ENCODE measurements at regions not wholly inside any gene's neighbourhood (a gene's known extent, or its start where the extent isn't known, plus 50 kb on each side); places are given as distances from the start of the nearest gene placed in this dataset.

DNA sequence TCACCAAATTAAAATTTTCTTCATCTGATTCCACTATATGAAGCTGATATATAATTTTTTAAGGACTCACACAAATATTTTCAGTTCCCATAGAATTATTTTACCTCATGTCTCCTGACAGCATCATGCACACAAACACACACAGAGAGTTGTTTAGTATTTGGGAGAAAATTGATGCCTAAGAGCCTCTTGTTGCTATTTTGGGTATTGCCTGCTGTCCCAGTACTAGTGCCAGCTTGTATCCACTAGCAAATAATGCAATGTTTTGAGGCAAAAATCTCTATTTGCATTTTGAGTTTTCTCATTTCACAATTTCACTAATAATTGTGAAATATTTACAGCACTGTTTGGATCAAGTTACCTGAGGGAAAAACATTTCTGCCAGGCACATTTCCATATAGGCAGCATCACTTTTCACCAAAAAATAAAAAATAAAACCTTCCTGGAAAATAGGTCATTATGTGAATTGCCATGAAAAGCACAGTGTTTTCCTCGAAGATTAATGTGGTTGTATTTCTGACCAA is 328.2 kb downstream of the KCNJ3 start:
- Histone ChIP-seq H3K27me3 (no peaks in the 10 kb centered on the region), H3K4me1 (no peaks in the 10 kb centered on the region), H3K9me3 (no peaks in the 10 kb centered on the region), H3K4me3 (no peak overlapping the region), H3K36me3 (no peaks in the 10 kb centered on the region), H3K27ac (no peak overlapping the region)
- WGBS (ENCODE audit: insufficient coverage, low coverage, low lambda C conversion rate, missing lambda C conversion rate) = 38% methylated on average over 1 of the region's 1 CpG
- DNase-seq (no peak), ATAC-seq (peak in 1 of 4 donors; percentile 41)
- intact Hi-C loops (cut with DNase I) = no loop called here
- no peak for TF ChIP-seq POLR2A (IDR thresholded peaks at IDR 0.05)
- TF ChIP-seq, protein P1, sequence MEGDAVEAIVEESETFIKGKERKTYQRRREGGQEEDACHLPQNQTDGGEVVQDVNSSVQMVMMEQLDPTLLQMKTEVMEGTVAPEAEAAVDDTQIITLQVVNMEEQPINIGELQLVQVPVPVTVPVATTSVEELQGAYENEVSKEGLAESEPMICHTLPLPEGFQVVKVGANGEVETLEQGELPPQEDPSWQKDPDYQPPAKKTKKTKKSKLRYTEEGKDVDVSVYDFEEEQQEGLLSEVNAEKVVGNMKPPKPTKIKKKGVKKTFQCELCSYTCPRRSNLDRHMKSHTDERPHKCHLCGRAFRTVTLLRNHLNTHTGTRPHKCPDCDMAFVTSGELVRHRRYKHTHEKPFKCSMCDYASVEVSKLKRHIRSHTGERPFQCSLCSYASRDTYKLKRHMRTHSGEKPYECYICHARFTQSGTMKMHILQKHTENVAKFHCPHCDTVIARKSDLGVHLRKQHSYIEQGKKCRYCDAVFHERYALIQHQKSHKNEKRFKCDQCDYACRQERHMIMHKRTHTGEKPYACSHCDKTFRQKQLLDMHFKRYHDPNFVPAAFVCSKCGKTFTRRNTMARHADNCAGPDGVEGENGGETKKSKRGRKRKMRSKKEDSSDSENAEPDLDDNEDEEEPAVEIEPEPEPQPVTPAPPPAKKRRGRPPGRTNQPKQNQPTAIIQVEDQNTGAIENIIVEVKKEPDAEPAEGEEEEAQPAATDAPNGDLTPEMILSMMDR (IDR thresholded peaks at IDR 0.05) = no peak

DNA sequence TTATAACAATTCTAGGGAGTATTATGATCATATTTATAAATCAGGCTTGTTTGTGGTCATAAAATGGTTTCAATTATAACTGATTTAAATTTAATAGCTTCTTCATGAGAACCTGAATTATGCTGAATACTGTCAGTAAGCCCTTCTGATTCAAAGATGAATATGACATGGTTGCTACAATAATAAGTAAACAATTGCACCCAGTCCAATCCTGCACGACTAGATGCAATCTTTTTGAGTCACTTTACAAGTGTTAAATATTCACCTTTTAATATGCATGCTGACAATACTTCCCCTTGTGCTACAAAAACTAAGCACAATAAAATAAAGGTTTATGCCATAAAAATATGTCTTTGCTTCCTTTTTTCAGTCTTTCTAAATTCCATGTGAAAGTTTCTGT is 325.2 kb downstream of the KCNJ3 start:
- TF ChIP-seq POLR2A (IDR thresholded peaks at IDR 0.05) = no peak
- TF ChIP-seq, protein P1 (IDR thresholded peaks at IDR 0.05) = no peak

DNA sequence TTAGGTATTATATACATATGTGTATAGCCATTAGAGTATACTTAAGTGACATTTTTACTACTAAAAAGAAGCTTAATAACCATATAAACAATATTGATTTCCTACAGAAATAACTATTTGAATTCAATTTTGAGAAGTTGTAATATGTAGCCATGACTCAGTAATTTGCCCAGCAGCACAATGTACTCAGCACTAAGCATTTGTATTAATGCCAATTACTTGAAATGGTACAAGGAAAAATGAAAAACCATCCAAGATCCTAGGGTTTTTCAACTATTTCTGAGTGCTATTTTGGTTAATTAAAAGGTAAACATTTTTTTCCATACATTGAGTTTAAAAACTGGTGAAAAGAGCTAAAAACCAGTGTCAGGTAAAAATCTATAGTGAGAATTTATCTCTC is 324.0 kb downstream of the KCNJ3 start:
- intact Hi-C loops (cut with DNase I) = no loop called here
- H3K9me3 ChIP-seq = peaks cover 0 to 3% (median 0%) of the 10 kb centered on the region in 4 donors
- DNase-seq = no peak
- no peak for ATAC-seq
- H3K4me3 ChIP-seq = no peak overlapping the region
- no peaks in the 10 kb centered on the region for H3K27me3 ChIP-seq
- TF ChIP-seq, protein P1 (IDR thresholded peaks at IDR 0.05) = no peak
- TF ChIP-seq POLR2A (IDR thresholded peaks at IDR 0.05) = no peak
- no peaks in the 10 kb centered on the region for H3K4me1 ChIP-seq
- H3K27ac ChIP-seq = no peak overlapping the region
- no peaks in the 10 kb centered on the region for H3K36me3 ChIP-seq

More for the DNA sequence above, 325.2 kb downstream of the KCNJ3 start:
- Histone ChIP-seq H3K36me3 (no peaks in the 10 kb centered on the region), H3K27ac (no peak overlapping the region), H3K4me3 (no peak overlapping the region), H3K4me1 (no peaks in the 10 kb centered on the region), H3K27me3 (no peaks in the 10 kb centered on the region), H3K9me3 (peaks cover 0 to 3% (median 0%) of the 10 kb centered on the region in 4 donors)
- ATAC-seq (no peak), DNase-seq (no peak)
- WGBS (ENCODE audit: insufficient coverage, low coverage, low lambda C conversion rate, missing lambda C conversion rate) = 35% methylated on average over 1 of the region's 1 CpG
- intact Hi-C loops (cut with DNase I) = no loop called here

DNA sequence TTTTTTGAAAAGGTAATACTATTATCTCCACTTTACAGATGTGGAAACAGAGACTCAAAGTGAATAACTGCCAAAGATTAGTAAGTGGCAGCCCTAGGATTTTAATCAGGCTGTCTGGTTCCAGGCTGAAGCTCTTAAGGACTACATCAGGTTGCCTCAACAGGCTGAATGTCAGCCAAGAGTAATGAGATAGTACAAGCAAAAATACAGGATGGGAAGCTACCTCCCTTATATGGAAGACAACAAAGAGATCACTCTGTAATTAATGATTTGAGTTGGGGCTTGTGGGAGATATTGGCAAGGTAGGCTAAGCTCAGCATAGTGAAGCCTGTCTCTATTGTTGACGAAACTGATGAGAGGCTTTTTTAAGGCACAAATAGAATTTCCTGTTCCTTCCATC is 323.1 kb downstream of the KCNJ3 start:
- Histone ChIP-seq H3K9me3 (peaks cover 0 to 3% (median 0%) of the 10 kb centered on the region in 4 donors), H3K4me1 (no peaks in the 10 kb centered on the region), H3K27ac (no peak overlapping the region), H3K36me3 (no peaks in the 10 kb centered on the region), H3K27me3 (no peaks in the 10 kb centered on the region), H3K4me3 (no peak overlapping the region)
- TF ChIP-seq, protein P1 (IDR thresholded peaks at IDR 0.05) = no peak
- intact Hi-C loops (cut with DNase I) = no loop called here
- WGBS (ENCODE audit: insufficient coverage, low coverage, low lambda C conversion rate, missing lambda C conversion rate) = 67% methylated on average over 1 of the region's 1 CpG
- no peak for ATAC-seq
- DNase-seq = no peak

DNA sequence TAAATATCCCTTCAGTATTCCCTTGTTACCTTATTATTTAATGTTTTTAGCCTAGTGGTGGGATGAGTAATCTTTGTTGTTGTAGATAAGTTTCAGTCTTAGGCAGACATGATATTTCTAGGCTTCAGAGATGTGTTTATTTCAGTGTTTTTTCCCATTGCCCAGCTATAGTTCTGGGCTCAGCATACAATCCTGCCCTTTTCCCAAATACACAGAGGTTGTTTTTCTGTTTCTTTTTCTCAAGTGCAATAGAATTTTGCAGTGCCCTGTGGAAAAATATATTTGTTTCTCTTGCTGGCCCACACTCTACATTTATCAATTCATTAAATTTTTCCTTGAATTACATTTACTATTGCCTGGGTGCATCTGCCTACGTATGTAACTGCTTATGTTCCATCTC is 321.8 kb downstream of the KCNJ3 start:
- intact Hi-C loops (cut with DNase I) = no loop called here
- no peak for TF ChIP-seq POLR2A (IDR thresholded peaks at IDR 0.05)
- TF ChIP-seq, protein P1 (IDR thresholded peaks at IDR 0.05) = no peak
- H3K9me3 ChIP-seq = peaks cover 0 to 3% (median 0%) of the 10 kb centered on the region in 4 donors
- no peak for DNase-seq
- no peak overlapping the region for H3K4me3 ChIP-seq
- 38% methylated on average over 1 of the region's 1 CpG for WGBS (ENCODE audit: insufficient coverage, low coverage, low lambda C conversion rate, missing lambda C conversion rate)
- ATAC-seq = no peak
- H3K4me1 ChIP-seq = no peaks in the 10 kb centered on the region
- no peaks in the 10 kb centered on the region for H3K27me3 ChIP-seq
- H3K27ac ChIP-seq = no peak overlapping the region
- H3K36me3 ChIP-seq = no peaks in the 10 kb centered on the region

All from right lobe of liver (tissue), 6 donors.